ENCODE measurements at regions not wholly inside any gene's neighbourhood (a gene's known extent, or its start where the extent isn't known, plus 50 kb on each side); places are given as distances from the start of the nearest gene placed in this dataset.

DNA sequence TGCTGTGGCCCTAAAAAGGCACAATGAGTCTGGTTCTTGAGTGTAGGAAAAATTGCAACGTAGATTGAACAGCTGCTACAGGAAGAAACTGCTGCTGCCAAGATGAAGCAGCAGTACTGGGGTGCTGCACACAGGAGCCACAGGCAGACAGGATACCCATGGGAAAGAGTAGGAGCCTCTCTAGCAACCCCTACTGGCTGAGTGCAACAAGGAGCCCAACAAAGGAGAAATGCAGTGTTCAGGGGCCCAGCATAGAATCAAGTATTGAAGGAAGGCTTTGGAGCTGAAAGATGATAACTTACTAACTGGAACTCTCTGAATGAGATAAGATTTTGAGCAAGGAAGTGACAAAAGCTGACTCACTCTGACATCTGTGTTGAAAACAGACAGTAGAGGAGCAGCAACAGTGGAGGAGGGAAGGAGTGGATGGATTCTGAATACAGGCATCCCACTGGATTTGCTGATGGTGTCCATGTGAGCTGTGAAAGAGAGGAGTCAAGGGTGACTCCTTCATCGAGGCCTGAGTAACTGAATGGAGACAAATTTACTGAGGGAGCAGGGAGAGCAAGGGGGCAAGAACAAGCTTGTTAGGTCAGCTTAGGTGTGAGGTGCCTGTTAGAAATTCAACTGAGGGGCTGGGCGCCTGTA is 534.7 kb upstream of the JARID2 start:
- Histone ChIP-seq H3K4me3 (ENCODE audit: low read depth, low read length) (no peak overlapping the region), H3K36me3 (ENCODE audit: control insufficient read depth, insufficient read depth, low read length) (no peaks in the 10 kb centered on the region), H3K27ac (ENCODE audit: low read depth, low read length) (no peak overlapping the region), H3K27me3 (ENCODE audit: control insufficient read depth, insufficient read depth, low read length) (no peaks in the 10 kb centered on the region), H3K9me3 (ENCODE audit: control insufficient read depth, insufficient read depth, low read length) (no peaks in the 10 kb centered on the region), H3K4me1 (ENCODE audit: control insufficient read depth, insufficient read depth, low read length) (peaks cover 7% of the 10 kb centered on the region)
- no peak for DNase-seq (ENCODE audit: low read depth in 4 of 6, low spot score in 6 of 6)
- WGBS (ENCODE audit: insufficient coverage) = 76% methylated on average over 2 of the region's 3 CpGs

GRCh38 chr6:14711704-14712379 is 534.0 kb upstream of the JARID2 start:
- Histone ChIP-seq H3K4me1 (ENCODE audit: control insufficient read depth, insufficient read depth, low read length) (peaks cover 4% of the 10 kb centered on the region), H3K27me3 (ENCODE audit: control insufficient read depth, insufficient read depth, low read length) (no peaks in the 10 kb centered on the region), H3K27ac (ENCODE audit: low read depth, low read length) (no peak overlapping the region), H3K4me3 (ENCODE audit: low read depth, low read length) (no peak overlapping the region), H3K9me3 (ENCODE audit: control insufficient read depth, insufficient read depth, low read length) (no peaks in the 10 kb centered on the region), H3K36me3 (ENCODE audit: control insufficient read depth, insufficient read depth, low read length) (no peaks in the 10 kb centered on the region)
- DNase-seq (ENCODE audit: low read depth in 4 of 6, low spot score in 6 of 6) = no peak
- WGBS (ENCODE audit: insufficient coverage) = no CpG with 5 or more reads among the region's 7 CpGs

GRCh38 chr6:14713008-14713960 is 532.6 kb upstream of the JARID2 start:
- peaks cover 4% of the 10 kb centered on the region for H3K4me1 ChIP-seq (ENCODE audit: control insufficient read depth, insufficient read depth, low read length)
- no peak overlapping the region for H3K4me3 ChIP-seq (ENCODE audit: low read depth, low read length)
- no peaks in the 10 kb centered on the region for H3K9me3 ChIP-seq (ENCODE audit: control insufficient read depth, insufficient read depth, low read length)
- WGBS (ENCODE audit: insufficient coverage) = 83% methylated on average over 12 of the region's 15 CpGs
- H3K27me3 ChIP-seq (ENCODE audit: control insufficient read depth, insufficient read depth, low read length) = no peaks in the 10 kb centered on the region
- no peak overlapping the region for H3K27ac ChIP-seq (ENCODE audit: low read depth, low read length)
- no peak for DNase-seq (ENCODE audit: low read depth in 4 of 6, low spot score in 6 of 6)
- H3K36me3 ChIP-seq (ENCODE audit: control insufficient read depth, insufficient read depth, low read length) = no peaks in the 10 kb centered on the region

DNA sequence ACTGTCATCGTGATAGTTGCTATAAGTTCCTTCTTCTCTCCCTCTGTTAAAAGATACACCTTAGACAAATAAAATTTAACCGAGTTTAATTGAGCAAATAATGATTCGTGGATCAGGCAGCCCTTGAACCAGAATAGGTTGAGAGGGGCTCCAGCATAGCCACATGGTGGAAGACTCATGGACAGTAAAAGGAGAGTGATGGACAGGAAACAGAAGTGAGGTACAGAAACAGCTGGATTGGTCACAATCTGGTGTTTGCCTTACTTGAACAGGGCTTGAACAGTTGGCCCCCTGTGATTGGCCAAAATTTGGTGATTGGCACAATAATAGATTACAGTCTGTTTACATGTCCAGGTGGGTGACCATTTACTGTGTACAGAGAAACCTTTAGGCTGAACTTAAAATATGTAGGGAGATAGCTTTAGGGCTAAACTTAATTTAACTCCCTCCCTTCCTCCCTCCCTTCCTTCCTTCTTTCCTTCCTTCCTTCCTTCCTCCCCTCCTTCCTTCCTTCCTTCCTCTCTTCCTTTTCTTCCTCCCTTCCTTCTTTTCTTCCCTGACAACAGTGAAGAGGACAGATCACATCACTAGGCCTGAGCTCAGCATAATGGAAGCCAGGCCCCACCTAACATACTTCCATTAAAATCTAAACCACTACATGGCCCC is 531.8 kb upstream of the JARID2 start:
- H3K36me3 ChIP-seq (ENCODE audit: control insufficient read depth, insufficient read depth, low read length) = no peaks in the 10 kb centered on the region
- peaks cover 4% of the 10 kb centered on the region for H3K4me1 ChIP-seq (ENCODE audit: control insufficient read depth, insufficient read depth, low read length)
- H3K27me3 ChIP-seq (ENCODE audit: control insufficient read depth, insufficient read depth, low read length) = no peaks in the 10 kb centered on the region
- no peak overlapping the region for H3K27ac ChIP-seq (ENCODE audit: low read depth, low read length)
- no peaks in the 10 kb centered on the region for H3K9me3 ChIP-seq (ENCODE audit: control insufficient read depth, insufficient read depth, low read length)
- 100% methylated on average over 2 of the region's 3 CpGs for WGBS (ENCODE audit: insufficient coverage)
- DNase-seq (ENCODE audit: low read depth in 4 of 6, low spot score in 6 of 6) = no peak
- no peak overlapping the region for H3K4me3 ChIP-seq (ENCODE audit: low read depth, low read length)

DNA sequence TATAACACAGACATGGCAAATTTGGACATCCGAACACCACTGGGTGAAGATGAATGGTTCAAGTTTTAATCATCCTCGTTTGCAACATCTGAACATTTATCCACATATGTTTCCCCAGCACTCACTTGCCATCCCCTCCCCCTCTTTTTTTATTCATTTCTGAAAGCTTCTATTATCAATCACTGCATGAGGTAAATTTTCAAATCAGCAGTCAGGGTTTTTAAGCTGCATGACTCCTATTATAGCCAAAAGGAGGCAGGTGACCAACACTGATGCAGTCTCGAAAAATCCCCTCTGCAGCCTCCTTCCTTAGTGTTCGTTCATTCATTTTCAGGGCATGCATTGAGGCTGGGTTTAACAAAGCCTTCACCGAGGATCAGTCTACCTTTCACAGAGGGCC is 530.8 kb upstream of the JARID2 start:
- no peaks in the 10 kb centered on the region for H3K27me3 ChIP-seq (ENCODE audit: control insufficient read depth, insufficient read depth, low read length)
- no peak overlapping the region for H3K4me3 ChIP-seq (ENCODE audit: low read depth, low read length)
- no peaks in the 10 kb centered on the region for H3K36me3 ChIP-seq (ENCODE audit: control insufficient read depth, insufficient read depth, low read length)
- DNase-seq (ENCODE audit: low read depth in 4 of 6, low spot score in 6 of 6) = peak in 1 of 6 donors; percentile 62
- 72% methylated on average over 3 of the region's 5 CpGs for WGBS (ENCODE audit: insufficient coverage)
- peaks cover 4% of the 10 kb centered on the region for H3K4me1 ChIP-seq (ENCODE audit: control insufficient read depth, insufficient read depth, low read length)
- no peaks in the 10 kb centered on the region for H3K9me3 ChIP-seq (ENCODE audit: control insufficient read depth, insufficient read depth, low read length)
- H3K27ac ChIP-seq (ENCODE audit: low read depth, low read length) = no peak overlapping the region

DNA sequence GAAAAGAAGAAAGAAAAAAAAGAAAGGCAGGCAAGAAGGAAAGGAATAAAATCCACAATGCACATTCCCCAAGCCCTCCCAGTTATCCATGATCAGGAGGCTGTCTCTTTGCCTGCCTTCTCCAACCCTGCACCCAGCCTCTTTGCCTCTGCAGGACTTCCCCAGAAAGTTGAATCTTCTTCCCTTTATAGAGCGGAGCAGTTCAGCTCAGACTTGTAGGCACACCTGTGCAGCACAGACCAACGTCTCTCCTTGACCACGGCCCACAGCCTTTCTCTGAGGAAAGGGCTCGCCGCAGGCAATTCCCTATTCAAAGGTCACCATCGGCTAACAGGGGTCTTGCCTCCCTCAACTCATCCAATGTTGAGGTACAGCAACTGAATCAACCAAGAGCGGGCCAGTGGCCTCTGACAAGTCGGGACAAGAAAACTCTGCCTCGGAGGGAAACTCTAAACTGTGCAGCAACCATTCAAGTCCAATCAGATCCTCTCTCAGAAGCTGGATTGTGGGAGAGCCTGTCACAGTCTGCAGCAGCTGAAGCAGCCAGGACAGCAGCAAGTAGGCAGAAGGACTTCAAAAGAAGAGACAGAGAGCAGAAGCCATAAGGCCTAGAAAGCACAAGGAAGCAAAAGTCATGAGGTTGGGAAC is 529.2 kb upstream of the JARID2 start:
- Histone ChIP-seq H3K27me3 (ENCODE audit: control insufficient read depth, insufficient read depth, low read length) (no peaks in the 10 kb centered on the region), H3K4me3 (ENCODE audit: low read depth, low read length) (no peak overlapping the region), H3K9me3 (ENCODE audit: control insufficient read depth, insufficient read depth, low read length) (no peaks in the 10 kb centered on the region), H3K36me3 (ENCODE audit: control insufficient read depth, insufficient read depth, low read length) (no peaks in the 10 kb centered on the region), H3K27ac (ENCODE audit: low read depth, low read length) (no peak overlapping the region), H3K4me1 (ENCODE audit: control insufficient read depth, insufficient read depth, low read length) (peaks cover 4% of the 10 kb centered on the region)
- no peak for DNase-seq (ENCODE audit: low read depth in 4 of 6, low spot score in 6 of 6)
- WGBS (ENCODE audit: insufficient coverage) = 95% methylated on average over 9 of the region's 9 CpGs

GRCh38 chr6:14717307-14717706 is 528.6 kb upstream of the JARID2 start:
- Histone ChIP-seq H3K9me3 (ENCODE audit: control insufficient read depth, insufficient read depth, low read length) (no peaks in the 10 kb centered on the region), H3K36me3 (ENCODE audit: control insufficient read depth, insufficient read depth, low read length) (no peaks in the 10 kb centered on the region), H3K27ac (ENCODE audit: low read depth, low read length) (no peak overlapping the region), H3K4me1 (ENCODE audit: control insufficient read depth, insufficient read depth, low read length) (peaks cover 4% of the 10 kb centered on the region), H3K27me3 (ENCODE audit: control insufficient read depth, insufficient read depth, low read length) (no peaks in the 10 kb centered on the region), H3K4me3 (ENCODE audit: low read depth, low read length) (no peak overlapping the region)
- WGBS (ENCODE audit: insufficient coverage) = 91% methylated on average over 3 of the region's 3 CpGs
- no peak for DNase-seq (ENCODE audit: low read depth in 4 of 6, low spot score in 6 of 6)

- Histone ChIP-seq H3K27ac (ENCODE audit: low read depth, low read length) (no peak overlapping the region), H3K4me3 (ENCODE audit: low read depth, low read length) (no peak overlapping the region), H3K27me3 (ENCODE audit: control insufficient read depth, insufficient read depth, low read length) (no peaks in the 10 kb centered on the region), H3K4me1 (ENCODE audit: control insufficient read depth, insufficient read depth, low read length) (no peaks in the 10 kb centered on the region), H3K36me3 (ENCODE audit: control insufficient read depth, insufficient read depth, low read length) (no peaks in the 10 kb centered on the region), H3K9me3 (ENCODE audit: control insufficient read depth, insufficient read depth, low read length) (peaks cover 3% of the 10 kb centered on the region)
- WGBS (ENCODE audit: insufficient coverage) = no CpG with 5 or more reads among the region's 4 CpGs
- no peak for DNase-seq (ENCODE audit: low read depth in 4 of 6, low spot score in 6 of 6)
Observed at GRCh38 chr6:14718861-14719260, 527.0 kb upstream of the JARID2 start.

GRCh38 chr6:14719270-14719669 is 526.6 kb upstream of the JARID2 start:
- 86% methylated on average over 2 of the region's 7 CpGs for WGBS (ENCODE audit: insufficient coverage)
- H3K9me3 ChIP-seq (ENCODE audit: control insufficient read depth, insufficient read depth, low read length) = peaks cover 3% of the 10 kb centered on the region
- no peak overlapping the region for H3K27ac ChIP-seq (ENCODE audit: low read depth, low read length)

More at GRCh38 chr6:14719270-14719669, 526.6 kb upstream of the JARID2 start:
- no peak overlapping the region for H3K4me3 ChIP-seq (ENCODE audit: low read depth, low read length)
- H3K27me3 ChIP-seq (ENCODE audit: control insufficient read depth, insufficient read depth, low read length) = no peaks in the 10 kb centered on the region
- H3K4me1 ChIP-seq (ENCODE audit: control insufficient read depth, insufficient read depth, low read length) = no peaks in the 10 kb centered on the region
- no peaks in the 10 kb centered on the region for H3K36me3 ChIP-seq (ENCODE audit: control insufficient read depth, insufficient read depth, low read length)
- no peak for DNase-seq (ENCODE audit: low read depth in 4 of 6, low spot score in 6 of 6)
